Epithelial cell of esophagus (primary cell): ENCODE measurements at regions not wholly inside any gene's neighbourhood (a gene's known extent, or its start where the extent isn't known, plus 50 kb on each side); places are given as distances from the start of the nearest gene placed in this dataset.

Source experiments
- DNase-seq: peaks from one replicate; pipeline ENCODE4 v3.0.0; 2010; ENCODE audit warnings: low read depth
- H3K4me3 ChIP-seq: 2 replicates; pipeline ENCODE4 v1.5.1; 2011; ENCODE audit warnings: mild to moderate bottlenecking, low read length, control low read depth
- CTCF ChIP-seq: IDR thresholded peaks from 2 replicates; pipeline ENCODE4 v1.5.1; 2011; ENCODE audit warnings: low read depth, mild to moderate bottlenecking, low read length, control low read depth, inconsistent platforms; ENCODE audit not compliant: insufficient read depth; ENCODE audit errors: missing control alignments

- no peak overlapping the region for H3K4me3 ChIP-seq
- no peak for TF ChIP-seq CTCF
- DNase-seq, result peak; percentile 93
These were observed 228.5 kb downstream of the ESM1 start for GRCh38 chr5:54756796-54757402.

DNA sequence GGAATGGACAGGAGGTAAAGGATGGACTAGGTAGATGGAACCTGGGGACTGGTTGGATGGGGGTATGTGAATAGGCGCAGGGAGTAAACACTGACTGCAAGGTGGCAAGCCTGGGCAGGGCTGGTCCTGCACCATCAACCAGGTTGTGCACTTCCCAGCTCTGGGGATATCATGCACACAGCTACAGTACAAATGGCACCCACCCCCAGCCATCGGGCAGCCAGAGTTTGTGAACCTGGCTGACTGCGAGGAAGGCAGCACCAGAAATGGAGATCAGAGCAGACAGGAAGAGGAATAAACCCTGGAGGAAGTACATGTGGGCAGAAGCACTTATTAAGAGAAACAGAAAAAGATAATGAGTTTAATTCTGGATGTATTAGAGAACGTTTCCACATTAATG is 229.1 kb downstream of the ESM1 start:
- no peak overlapping the region for H3K4me3 ChIP-seq
- peak; percentile 53 for DNase-seq
- no peak for TF ChIP-seq CTCF

- H3K4me3 ChIP-seq, result no peak overlapping the region
- DNase-seq, result no peak
- TF ChIP-seq CTCF, result no peak
These were observed 230.5 kb downstream of the ESM1 start for GRCh38 chr5:54754878-54755277.

DNA sequence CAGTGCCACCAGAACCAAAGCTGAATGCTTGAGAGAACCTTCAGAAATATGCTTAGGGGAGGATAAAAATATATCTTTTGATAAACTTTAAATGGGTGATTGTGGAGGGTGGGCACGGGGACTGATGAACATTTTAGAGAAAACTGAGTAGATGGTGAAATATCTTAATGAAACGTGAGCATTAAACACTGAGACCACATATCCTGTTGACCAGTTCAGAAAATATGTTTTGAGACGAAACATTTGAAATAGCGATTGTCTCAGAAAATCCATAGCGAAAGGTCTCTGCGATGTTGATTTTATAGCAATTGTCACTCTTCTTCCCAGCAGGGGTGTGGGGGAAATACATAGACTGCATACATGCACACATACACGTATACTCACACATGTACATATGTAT is 231.0 kb downstream of the ESM1 start:
- no peak for TF ChIP-seq CTCF
- no peak overlapping the region for H3K4me3 ChIP-seq
- no peak for DNase-seq

- H3K4me3 ChIP-seq, result no peak overlapping the region
- no peak for DNase-seq
- no peak for TF ChIP-seq CTCF
These were observed 231.6 kb downstream of the ESM1 start for GRCh38 chr5:54753753-54754152.

DNA sequence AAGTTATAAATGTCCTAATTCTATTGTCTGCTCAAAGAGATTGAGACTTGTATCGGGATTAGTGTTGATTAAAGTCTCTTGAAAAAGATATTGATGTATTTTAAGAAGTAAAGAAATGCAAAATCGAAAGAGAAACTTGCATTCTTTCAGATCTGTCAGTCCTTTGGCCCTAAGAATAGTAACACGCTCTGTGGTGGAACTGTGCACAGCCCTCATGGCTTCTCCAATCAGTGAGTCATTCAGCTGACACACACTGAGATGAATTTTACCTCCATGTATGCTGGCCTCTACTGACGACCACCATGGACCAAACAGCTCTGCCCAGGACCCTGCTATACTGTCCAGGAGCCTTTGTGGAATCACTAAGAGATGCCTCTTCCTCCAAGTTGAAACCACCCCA is 232.4 kb downstream of the ESM1 start:
- DNase-seq, result peak; percentile 45
- H3K4me3 ChIP-seq, result no peak overlapping the region
- no peak for TF ChIP-seq CTCF

- DNase-seq, result no peak
- no peak for TF ChIP-seq CTCF
- H3K4me3 ChIP-seq, result no peak overlapping the region
These were observed 231.0 kb downstream of the SNX18 start for GRCh38 chr5:54748527-54748926.
